ENCODE measurements at regions not wholly inside any gene's neighbourhood (a gene's known extent, or its start where the extent isn't known, plus 50 kb on each side); places are given as distances from the start of the nearest gene placed in this dataset.
"Not testable (repeated sequence)": the region's sequence is repeated elsewhere in the genome, so short reads cannot be mapped to it uniquely, and the experiment has no call there.

GRCh38 chr5:92544036-92544435 lies 1037.0 kb downstream of the NR2F1-AS1 start:
- no peak for DNase-seq

DNA sequence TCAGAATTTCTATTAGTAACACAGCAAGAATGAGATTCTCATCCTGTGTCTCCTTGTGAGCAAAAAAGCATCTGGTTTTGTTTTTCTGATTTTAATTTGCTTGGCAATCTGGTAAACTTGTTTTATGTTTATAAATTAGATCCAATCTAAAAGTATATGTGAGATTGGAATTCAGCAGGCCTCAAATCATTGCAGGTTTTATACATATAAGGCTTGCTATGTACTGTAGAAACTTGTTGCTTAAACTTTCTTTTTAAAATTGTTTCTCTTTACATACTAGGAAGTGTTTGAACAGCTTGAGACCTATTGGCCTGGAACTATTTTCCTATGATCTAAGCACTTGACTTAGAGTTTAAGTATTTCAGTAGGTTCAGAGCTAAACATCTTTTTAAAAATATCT lies 1037.8 kb downstream of the NR2F1-AS1 start:
- no peak for DNase-seq

DNA sequence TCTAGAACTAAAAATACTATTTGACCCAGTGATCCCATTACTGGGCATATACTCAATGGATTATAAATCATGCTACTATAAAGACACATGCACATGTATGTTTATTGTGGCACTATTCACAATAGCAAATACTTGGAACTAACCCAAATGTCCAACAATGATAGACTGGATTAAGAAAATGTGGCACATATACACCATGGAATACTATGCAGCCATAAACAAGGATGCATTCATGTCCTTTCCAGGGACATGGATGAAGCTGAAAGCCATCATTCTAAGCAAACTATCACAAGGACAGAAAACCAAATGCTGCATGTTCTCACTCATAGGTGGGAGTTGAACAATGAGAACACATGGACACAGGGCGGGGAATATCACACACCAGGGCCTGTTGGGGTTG lies 1039.0 kb downstream of the NR2F1-AS1 start:
- not testable (repeated sequence) for DNase-seq

GRCh38 chr5:92527311-92528078 lies 1053.5 kb downstream of the NR2F1-AS1 start:
- no peak for DNase-seq

DNA sequence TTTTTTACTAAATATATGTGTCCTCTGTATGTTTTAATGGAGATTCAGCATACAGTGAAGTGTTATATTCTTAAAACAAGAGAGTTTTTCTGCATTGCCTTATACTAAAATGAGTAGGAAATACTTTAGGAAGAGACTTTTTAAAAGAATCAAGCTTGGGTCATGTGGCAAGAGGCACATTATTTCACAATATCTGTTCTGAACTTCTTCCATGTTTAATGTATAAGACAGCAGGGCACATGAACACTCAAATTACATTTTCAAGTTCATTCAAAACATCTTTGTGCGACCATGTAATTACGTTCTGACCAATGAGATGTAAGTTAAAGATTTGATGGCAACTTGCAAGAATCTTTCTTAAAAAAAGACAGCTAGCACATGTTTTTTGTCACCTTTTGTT lies 1055.9 kb downstream of the NR2F1-AS1 start:
- DNase-seq, result no peak

- no peak for DNase-seq
Measured at GRCh38 chr5:92519811-92520632, 1061.0 kb downstream of the NR2F1-AS1 start.

DNA sequence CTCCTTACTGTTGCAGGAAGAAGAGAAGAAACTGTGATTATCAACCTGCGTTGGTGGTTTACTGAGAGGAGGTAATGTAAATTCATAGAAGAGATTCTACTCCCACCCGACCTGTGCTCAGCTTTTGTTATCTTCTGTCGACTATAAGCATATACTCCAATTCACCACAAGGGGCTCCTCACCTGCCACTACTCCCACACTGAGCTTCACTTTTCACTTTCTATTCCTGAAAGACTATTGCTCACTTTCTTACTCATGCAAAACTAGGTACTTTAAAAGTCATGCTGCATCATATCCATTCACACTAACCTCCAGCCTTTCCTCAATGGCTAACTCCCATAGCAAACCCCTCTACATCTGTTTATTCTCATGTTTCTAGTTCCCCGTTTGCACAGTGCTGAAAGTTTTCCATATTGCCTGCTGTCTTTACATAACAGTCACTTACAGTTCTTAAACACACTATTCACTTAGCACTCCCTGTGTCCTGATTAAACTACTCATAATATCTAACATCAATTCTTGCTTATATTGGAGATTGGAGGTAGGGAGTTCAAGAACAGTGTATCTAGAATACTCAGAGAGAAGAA lies 1062.6 kb downstream of the NR2F1-AS1 start:
- DNase-seq, result no peak

DNA sequence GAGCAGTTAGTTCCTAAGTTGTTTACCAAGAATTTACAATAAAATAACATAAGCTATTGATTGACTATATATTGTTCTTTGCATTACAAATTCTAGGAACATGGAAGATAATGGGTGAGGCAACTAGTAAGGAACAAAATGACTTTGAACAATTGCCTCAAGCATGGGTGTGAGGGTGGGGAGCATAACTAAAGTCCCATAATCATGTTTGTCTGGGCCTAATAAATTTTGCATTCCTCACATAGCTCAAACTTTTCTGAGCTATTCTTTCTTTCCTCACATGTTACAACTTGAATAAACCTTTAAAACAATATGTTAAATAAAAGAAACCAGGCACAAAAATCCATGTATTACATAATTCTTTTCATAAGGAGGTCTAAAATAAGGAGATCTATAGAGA lies 1066.1 kb downstream of the NR2F1-AS1 start:
- no peak for DNase-seq

GRCh38 chr5:92513067-92513466 lies 1068.0 kb downstream of the NR2F1-AS1 start:
- no peak for DNase-seq

GRCh38 chr5:92508271-92508670 lies 1072.7 kb downstream of the NR2F1-AS1 start:
- DNase-seq, result no peak

- DNase-seq, result no peak
Measured at GRCh38 chr5:92505925-92506324, 1075.1 kb downstream of the NR2F1-AS1 start.

DNA sequence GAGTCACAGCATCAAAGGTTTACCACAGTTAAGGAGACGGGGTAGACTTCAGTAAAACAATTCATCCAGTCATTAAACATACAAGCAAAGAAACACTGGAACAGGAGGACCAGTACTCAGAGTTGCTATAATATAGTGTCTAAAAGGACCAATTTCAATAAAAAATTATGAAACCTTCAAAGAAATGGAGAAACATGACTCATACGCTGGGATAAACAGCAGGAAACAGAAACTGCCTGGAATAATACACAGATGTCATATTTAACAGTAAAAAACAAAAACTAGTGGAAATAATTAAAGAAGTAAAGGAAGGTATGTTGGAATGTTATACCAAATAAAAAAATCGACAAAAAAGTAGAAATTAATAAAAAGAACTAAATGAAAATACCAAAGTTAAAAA lies 1075.9 kb downstream of the NR2F1-AS1 start:
- DNase-seq, result no peak

GRCh38 chr5:92504346-92504745 lies 1076.7 kb downstream of the NR2F1-AS1 start:
- DNase-seq, result no peak

DNA sequence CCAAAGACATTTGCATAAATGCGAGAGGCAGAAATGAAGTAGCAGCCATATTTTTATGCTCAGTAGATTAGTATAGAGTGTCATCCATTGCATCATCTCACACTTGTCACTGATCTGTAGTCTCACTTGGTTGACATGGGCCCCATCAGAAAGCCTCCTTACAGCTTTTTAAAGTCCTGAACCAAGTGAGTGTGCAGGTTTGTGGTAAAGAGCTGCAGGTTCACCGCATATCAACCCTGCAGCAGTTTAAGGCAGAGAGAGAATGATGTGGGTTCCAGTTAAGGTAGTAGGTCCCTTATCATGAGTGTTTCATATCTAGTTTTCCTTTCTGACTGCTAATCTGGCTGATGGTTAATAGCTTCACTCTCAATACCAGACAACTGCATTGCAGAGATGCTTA lies 1080.3 kb downstream of the NR2F1-AS1 start:
- DNase-seq, result no peak

- no peak for DNase-seq
Measured at GRCh38 chr5:92496545-92496944, 1084.5 kb downstream of the NR2F1-AS1 start.

- no peak for DNase-seq
Measured at GRCh38 chr5:92494508-92494907, 1086.5 kb downstream of the NR2F1-AS1 start.

- peak; percentile 11 for DNase-seq
Measured at GRCh38 chr5:92492908-92493307, 1088.1 kb downstream of the NR2F1-AS1 start.

- DNase-seq, result no peak
Measured at GRCh38 chr5:92484484-92484883, 1096.5 kb downstream of the NR2F1-AS1 start.

DNA sequence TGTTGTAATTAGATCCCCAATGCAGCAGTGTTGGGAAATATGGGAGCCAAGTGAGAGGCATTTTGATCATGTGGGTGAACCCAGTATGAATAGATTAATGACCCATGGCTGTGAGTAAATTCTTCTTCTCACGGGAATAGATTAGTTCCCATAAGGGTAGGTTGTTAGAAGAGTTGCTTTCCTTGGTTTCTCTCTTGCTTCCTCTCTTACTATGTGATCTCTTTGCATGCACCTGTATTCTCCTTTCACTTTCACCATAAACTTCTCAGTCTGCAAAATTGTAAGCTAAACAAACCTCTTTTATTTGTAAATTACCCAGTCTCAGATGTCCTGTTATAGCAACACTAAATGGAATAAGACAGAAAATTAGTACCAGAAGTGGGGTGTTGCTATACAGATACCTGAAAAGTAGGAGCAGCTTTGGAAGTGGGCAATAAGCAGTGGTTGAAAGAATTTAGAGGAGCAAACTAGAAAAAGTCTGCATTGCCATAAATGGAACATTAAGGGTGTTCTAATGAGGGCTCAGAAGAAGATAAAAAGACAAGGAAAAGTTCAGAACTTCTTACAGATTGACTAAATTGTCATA lies 1090.0 kb upstream of the ARRDC3 start:
- no peak for DNase-seq

DNA sequence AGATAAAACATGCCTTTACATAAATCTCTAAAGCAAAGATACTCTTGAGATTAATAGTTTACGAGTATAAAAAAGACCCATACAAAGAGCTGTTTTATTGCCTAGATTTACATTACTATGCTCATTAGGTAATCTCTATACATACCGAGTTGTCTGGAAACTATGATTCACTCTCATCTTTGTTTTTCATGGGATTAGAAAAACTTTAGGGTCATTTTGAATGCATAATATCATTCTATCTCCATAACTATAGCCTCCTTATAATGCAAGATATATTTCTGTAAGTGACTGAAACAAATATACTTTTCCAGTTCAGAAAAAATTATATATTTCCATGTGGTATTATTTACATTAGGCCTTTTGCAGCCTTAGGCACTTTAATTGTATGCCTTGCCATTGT lies 1088.7 kb upstream of the ARRDC3 start:
- no peak for DNase-seq

GRCh38 chr5:92470770-92471169 lies 1087.7 kb upstream of the ARRDC3 start:
- DNase-seq, result no peak

DNA sequence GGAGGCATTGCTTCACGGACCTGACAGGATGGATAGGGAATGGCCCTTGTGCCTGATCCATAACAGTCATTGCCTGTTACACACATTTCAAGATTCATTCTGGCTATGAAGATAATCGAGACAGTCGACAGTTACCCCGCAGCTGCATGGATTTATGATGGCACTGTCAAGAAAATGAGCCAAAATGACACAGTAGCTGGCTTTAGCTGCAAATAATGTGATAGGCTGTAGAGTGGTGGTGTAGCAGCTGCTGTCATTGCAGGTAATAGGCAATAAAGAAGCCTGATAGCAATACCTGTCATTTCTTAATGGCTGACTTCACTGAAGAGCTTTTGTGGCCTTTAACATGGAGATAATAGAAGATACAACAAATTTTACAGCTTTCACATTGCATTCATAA lies 1085.2 kb upstream of the ARRDC3 start:
- peak; percentile 55 for DNase-seq

- no peak for DNase-seq
Measured at GRCh38 chr5:92467695-92468094, 1084.6 kb upstream of the ARRDC3 start.

- no peak for DNase-seq
Measured at GRCh38 chr5:92460505-92460904, 1077.4 kb upstream of the ARRDC3 start.

Data from NCI-H2227 treated with DMSO at 0.1 percent for 48 hours (cell line).